ENCODE measurements at regions not wholly inside any gene's neighbourhood (a gene's known extent, or its start where the extent isn't known, plus 50 kb on each side); places are given as distances from the start of the nearest gene placed in this dataset.

DNA sequence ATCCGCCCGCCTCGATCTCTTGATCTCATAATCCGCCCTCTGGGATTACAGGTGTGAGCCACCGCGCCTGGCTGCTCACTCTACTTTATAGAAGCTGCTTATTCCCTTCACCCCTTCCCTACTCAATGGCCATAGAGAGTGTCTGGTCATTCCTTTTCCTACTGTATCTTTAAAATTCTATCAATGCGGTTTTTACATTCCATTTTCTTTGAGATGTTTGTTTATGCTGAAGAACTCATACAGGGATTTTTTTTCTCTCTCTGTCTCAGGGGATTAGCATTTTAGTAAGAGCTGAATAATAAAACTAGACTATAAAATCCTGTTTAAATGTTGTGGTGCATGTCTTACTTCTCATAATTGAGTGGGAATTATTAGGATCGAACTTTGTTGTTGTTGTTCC, 218.6 kb upstream of the FOXN3 start:
- TF ChIP-seq, protein P1, sequence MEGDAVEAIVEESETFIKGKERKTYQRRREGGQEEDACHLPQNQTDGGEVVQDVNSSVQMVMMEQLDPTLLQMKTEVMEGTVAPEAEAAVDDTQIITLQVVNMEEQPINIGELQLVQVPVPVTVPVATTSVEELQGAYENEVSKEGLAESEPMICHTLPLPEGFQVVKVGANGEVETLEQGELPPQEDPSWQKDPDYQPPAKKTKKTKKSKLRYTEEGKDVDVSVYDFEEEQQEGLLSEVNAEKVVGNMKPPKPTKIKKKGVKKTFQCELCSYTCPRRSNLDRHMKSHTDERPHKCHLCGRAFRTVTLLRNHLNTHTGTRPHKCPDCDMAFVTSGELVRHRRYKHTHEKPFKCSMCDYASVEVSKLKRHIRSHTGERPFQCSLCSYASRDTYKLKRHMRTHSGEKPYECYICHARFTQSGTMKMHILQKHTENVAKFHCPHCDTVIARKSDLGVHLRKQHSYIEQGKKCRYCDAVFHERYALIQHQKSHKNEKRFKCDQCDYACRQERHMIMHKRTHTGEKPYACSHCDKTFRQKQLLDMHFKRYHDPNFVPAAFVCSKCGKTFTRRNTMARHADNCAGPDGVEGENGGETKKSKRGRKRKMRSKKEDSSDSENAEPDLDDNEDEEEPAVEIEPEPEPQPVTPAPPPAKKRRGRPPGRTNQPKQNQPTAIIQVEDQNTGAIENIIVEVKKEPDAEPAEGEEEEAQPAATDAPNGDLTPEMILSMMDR (IDR thresholded peaks at IDR 0.05; ENCODE audit: low read depth, low read length, missing control alignments), result no peak
- in situ Hi-C loops (cut with HindIII; ENCODE audit: low sequenced_read_pairs), result no loop called here
- DNase-seq (ENCODE audit: low read depth), result no peak
- H3K4me3 ChIP-seq (ENCODE audit: low read depth, low read length), result no peak overlapping the region

DNA sequence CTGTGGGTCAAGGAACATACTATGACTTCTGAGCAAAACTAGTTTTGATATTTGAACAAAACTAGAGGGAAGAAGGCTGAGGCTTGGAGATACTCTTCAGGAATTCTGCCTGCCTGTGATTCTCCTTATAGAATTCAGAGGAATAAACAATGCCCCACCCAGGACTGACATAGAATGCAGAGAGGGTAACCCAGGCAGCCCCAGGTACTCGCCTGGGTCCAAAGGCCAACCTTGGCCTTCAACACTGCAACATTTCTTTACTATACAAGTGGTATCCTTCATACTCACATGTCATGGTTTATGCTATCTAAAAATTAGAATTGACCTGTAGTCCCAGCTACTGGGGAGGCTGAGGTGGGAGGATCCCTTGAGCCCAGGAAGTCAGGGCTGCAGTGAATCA, 217.0 kb upstream of the FOXN3 start:
- no peak for DNase-seq (ENCODE audit: low read depth)
- in situ Hi-C loops (cut with HindIII; ENCODE audit: low sequenced_read_pairs), result no loop called here
- TF ChIP-seq, protein P1 (IDR thresholded peaks at IDR 0.05; ENCODE audit: low read depth, low read length, missing control alignments), result no peak
- H3K4me3 ChIP-seq (ENCODE audit: low read depth, low read length), result no peak overlapping the region

DNA sequence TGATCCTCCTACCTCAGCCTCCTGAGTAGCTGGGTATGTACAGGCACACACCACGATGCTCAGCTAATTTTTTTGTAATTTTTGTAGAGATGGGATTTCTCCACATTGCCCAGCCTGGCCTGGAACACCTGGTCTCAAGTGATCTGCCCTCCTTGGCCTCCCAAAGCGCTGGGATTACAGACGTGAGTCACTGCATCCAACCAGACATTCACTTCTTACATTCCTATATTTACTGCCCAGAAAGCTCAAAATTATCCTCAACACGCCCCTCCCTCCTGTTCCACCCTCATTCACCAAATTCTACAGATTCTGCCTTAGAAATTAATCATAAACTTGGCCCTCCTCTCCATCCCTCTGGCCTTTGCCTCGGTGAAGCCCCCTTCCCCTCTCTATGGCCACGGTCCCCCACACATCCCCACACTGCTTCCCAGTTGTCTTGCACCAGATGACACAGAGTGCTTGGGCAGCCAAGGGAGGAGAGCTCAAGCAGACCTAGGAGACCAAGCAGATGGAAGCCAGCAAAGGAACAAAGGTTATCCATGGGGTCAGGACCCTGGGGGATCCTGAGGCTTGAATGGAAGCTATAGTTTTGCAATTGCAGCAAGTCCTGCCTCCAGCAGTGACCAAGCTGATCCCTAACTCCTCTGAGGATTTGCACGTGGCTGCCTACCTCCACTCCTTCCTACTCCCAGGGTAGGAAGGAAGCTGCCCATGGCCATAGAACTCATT, 213.2 kb upstream of the FOXN3 start:
- no peak for DNase-seq (ENCODE audit: low read depth)
- in situ Hi-C loops (cut with HindIII; ENCODE audit: low sequenced_read_pairs), result no loop called here

DNA sequence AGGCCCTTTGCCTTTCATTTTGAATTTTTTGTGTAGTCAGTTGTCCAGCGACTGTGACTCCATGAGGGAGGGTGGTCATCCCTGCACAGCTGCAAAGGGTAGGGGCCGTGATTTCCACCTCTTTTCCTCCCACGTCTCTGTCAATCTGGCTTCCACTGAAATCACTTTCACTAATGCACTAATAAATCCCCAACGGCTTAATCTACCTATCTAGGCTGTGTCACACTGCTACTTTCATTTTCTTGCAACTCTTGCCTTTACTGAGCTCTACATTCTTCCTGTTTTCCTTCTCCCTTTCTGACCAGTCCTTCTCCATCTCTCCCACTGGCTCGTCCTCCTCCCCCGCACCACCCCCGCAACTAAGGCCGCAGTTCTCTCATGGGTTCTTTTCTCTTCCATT, 212.3 kb upstream of the FOXN3 start:
- H3K4me3 ChIP-seq (ENCODE audit: low read depth, low read length), result no peak overlapping the region
- DNase-seq (ENCODE audit: low read depth), result no peak
- in situ Hi-C loops (cut with HindIII; ENCODE audit: low sequenced_read_pairs), result no loop called here
- TF ChIP-seq, protein P1 (IDR thresholded peaks at IDR 0.05; ENCODE audit: low read depth, low read length, missing control alignments), result no peak

More for the DNA sequence above, 213.2 kb upstream of the FOXN3 start:
- H3K4me3 ChIP-seq (ENCODE audit: low read depth, low read length), result no peak overlapping the region
- TF ChIP-seq, protein P1 (IDR thresholded peaks at IDR 0.05; ENCODE audit: low read depth, low read length, missing control alignments), result no peak

DNA sequence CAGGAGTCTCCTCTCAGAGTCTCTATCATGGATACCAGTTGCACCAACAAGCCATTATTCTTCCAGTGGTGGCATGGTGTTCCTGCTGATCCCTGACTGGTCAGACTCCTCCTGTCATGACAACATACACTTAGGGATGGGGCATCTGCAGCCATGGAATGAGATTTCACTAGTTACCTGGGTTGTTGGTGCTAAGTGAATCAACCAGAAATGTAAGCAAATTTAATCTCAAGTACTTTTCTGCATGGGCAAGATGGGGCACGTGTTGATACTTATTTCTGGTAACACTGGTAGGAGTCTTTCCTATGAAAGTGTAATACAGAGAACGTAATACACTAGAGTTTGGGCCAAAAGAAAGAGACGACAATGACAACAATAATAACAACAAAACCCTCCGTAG, 211.5 kb upstream of the FOXN3 start:
- no peak for DNase-seq (ENCODE audit: low read depth)
- in situ Hi-C loops (cut with HindIII; ENCODE audit: low sequenced_read_pairs), result no loop called here
- TF ChIP-seq, protein P1 (IDR thresholded peaks at IDR 0.05; ENCODE audit: low read depth, low read length, missing control alignments), result no peak
- no peak overlapping the region for H3K4me3 ChIP-seq (ENCODE audit: low read depth, low read length)

DNA sequence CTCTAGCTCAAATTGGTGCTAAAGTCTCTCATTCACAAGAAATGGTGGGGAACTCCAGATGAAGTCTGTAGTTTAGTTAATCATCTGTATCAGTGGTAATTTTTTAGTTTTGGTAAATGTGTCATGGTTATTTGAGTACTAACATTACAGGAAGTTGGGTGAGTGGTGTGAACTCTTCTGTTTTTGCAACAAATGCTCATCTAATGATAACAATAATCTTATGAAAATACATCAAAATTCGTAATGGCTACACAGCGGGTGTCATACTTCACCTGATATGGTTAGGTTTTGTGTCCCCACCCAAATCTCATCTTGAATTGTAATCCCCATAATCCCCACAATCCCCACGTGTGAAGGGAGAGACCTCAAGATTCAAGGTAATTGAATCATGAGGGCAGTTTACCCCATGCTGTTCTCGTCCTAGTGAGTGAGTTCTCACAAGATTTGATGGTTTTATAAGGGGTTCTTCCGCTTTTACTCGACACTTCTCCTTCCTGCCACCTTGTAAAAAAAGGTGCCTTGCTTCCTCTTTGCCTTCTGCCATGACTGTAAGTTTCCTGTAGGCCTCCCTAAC, 209.3 kb upstream of the FOXN3 start:
- H3K4me3 ChIP-seq (ENCODE audit: low read depth, low read length), result no peak overlapping the region
- no peak for DNase-seq (ENCODE audit: low read depth)
- in situ Hi-C loops (cut with HindIII; ENCODE audit: low sequenced_read_pairs), result no loop called here
- TF ChIP-seq, protein P1 (IDR thresholded peaks at IDR 0.05; ENCODE audit: low read depth, low read length, missing control alignments), result no peak
